ENCODE measurements at regions not wholly inside any gene's neighbourhood (a gene's known extent, or its start where the extent isn't known, plus 50 kb on each side); places are given as distances from the start of the nearest gene placed in this dataset.

DNA sequence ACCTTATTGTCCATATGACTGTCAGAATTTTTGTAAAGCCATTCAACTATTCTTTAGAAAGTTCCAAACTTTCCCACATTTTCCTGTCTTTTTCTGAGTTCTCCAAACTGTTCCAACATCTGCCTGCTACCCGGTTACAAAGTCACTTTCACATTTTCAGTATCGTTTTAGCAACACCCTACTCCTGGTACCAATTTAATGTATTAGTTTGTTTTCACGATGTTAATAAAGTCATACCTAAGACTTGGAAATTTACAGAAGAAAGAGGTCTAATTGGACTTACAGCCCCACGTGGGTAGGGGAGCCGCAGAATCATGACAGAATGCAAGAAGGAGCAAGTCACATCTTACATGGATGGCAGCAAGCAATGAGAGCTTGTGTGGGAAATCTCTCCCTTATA is 867.8 kb downstream of the AMY1C start:
- TF ChIP-seq SIN3A (IDR thresholded peaks at IDR 0.05; ENCODE audit: borderline replicate concordance, insufficient read depth, low read length) = no peak
- TF ChIP-seq POLR2AphosphoS5 (IDR thresholded peaks at IDR 0.05; ENCODE audit: low read depth, low read length) = no peak
- TF ChIP-seq FOXP2 (optimal IDR thresholded peaks at IDR 0.05; ENCODE audit: borderline replicate concordance, extremely low read depth, extremely low read length, insufficient read depth) = no peak
- TF ChIP-seq, protein P1, sequence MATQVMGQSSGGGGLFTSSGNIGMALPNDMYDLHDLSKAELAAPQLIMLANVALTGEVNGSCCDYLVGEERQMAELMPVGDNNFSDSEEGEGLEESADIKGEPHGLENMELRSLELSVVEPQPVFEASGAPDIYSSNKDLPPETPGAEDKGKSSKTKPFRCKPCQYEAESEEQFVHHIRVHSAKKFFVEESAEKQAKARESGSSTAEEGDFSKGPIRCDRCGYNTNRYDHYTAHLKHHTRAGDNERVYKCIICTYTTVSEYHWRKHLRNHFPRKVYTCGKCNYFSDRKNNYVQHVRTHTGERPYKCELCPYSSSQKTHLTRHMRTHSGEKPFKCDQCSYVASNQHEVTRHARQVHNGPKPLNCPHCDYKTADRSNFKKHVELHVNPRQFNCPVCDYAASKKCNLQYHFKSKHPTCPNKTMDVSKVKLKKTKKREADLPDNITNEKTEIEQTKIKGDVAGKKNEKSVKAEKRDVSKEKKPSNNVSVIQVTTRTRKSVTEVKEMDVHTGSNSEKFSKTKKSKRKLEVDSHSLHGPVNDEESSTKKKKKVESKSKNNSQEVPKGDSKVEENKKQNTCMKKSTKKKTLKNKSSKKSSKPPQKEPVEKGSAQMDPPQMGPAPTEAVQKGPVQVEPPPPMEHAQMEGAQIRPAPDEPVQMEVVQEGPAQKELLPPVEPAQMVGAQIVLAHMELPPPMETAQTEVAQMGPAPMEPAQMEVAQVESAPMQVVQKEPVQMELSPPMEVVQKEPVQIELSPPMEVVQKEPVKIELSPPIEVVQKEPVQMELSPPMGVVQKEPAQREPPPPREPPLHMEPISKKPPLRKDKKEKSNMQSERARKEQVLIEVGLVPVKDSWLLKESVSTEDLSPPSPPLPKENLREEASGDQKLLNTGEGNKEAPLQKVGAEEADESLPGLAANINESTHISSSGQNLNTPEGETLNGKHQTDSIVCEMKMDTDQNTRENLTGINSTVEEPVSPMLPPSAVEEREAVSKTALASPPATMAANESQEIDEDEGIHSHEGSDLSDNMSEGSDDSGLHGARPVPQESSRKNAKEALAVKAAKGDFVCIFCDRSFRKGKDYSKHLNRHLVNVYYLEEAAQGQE (IDR thresholded peaks at IDR 0.05; ENCODE audit: insufficient read depth in 1 of 2, low read depth in 2 of 2, low read length in 2 of 2) = no peak
- no peak for TF ChIP-seq TAF1 (IDR thresholded peaks at IDR 0.05; ENCODE audit: borderline replicate concordance, insufficient read depth, low read length)

GRCh38 chr1:104621221-104621620 is 871.5 kb downstream of the AMY1C start:
- TF ChIP-seq SIN3A (IDR thresholded peaks at IDR 0.05; ENCODE audit: borderline replicate concordance, insufficient read depth, low read length) = no peak
- TF ChIP-seq, protein P1 (IDR thresholded peaks at IDR 0.05; ENCODE audit: insufficient read depth in 1 of 2, low read depth in 2 of 2, low read length in 2 of 2) = no peak
- no peak for TF ChIP-seq POLR2AphosphoS5 (IDR thresholded peaks at IDR 0.05; ENCODE audit: low read depth, low read length)
- no peak for TF ChIP-seq FOXP2 (optimal IDR thresholded peaks at IDR 0.05; ENCODE audit: borderline replicate concordance, extremely low read depth, extremely low read length, insufficient read depth)
- no peak for TF ChIP-seq TAF1 (IDR thresholded peaks at IDR 0.05; ENCODE audit: borderline replicate concordance, insufficient read depth, low read length)

- no peak for TF ChIP-seq SIN3A (IDR thresholded peaks at IDR 0.05; ENCODE audit: borderline replicate concordance, insufficient read depth, low read length)
Observed at GRCh38 chr1:104624538-104624937, 874.8 kb downstream of the AMY1C start.

GRCh38 chr1:104629589-104629988 is 879.9 kb downstream of the AMY1C start:
- TF ChIP-seq, protein P1 (IDR thresholded peaks at IDR 0.05; ENCODE audit: insufficient read depth in 1 of 2, low read depth in 2 of 2, low read length in 2 of 2) = no peak
- no peak for TF ChIP-seq POLR2AphosphoS5 (IDR thresholded peaks at IDR 0.05; ENCODE audit: low read depth, low read length)
- TF ChIP-seq SIN3A (IDR thresholded peaks at IDR 0.05; ENCODE audit: borderline replicate concordance, insufficient read depth, low read length) = no peak
- TF ChIP-seq FOXP2 (optimal IDR thresholded peaks at IDR 0.05; ENCODE audit: borderline replicate concordance, extremely low read depth, extremely low read length, insufficient read depth) = no peak
- TF ChIP-seq TAF1 (IDR thresholded peaks at IDR 0.05; ENCODE audit: borderline replicate concordance, insufficient read depth, low read length) = no peak

GRCh38 chr1:104630567-104631149 is 881.0 kb downstream of the AMY1C start:
- TF ChIP-seq TAF1 (IDR thresholded peaks at IDR 0.05; ENCODE audit: borderline replicate concordance, insufficient read depth, low read length) (no peak), FOXP2 (optimal IDR thresholded peaks at IDR 0.05; ENCODE audit: borderline replicate concordance, extremely low read depth, extremely low read length, insufficient read depth) (no peak), POLR2AphosphoS5 (IDR thresholded peaks at IDR 0.05; ENCODE audit: low read depth, low read length) (no peak), SIN3A (IDR thresholded peaks at IDR 0.05; ENCODE audit: borderline replicate concordance, insufficient read depth, low read length) (no peak)
- TF ChIP-seq, protein P1 (IDR thresholded peaks at IDR 0.05; ENCODE audit: insufficient read depth in 1 of 2, low read depth in 2 of 2, low read length in 2 of 2) = no peak
